Mononuclear cell (primary cell): ENCODE measurements at regions not wholly inside any gene's neighbourhood (a gene's known extent, or its start where the extent isn't known, plus 50 kb on each side); places are given as distances from the start of the nearest gene placed in this dataset.

ENCODE experiments used
- H3K27me3 ChIP-seq: 2 replicates; pipeline ENCODE4 v1.6.0; 2011; ENCODE audit warnings: low read length, control low read depth; ENCODE audit not compliant: insufficient read depth
- H3K4me1 ChIP-seq: 2 replicates; pipeline ENCODE4 v1.5.1; 2011; ENCODE audit warnings: mild to moderate bottlenecking, low read length, control low read depth; ENCODE audit not compliant: insufficient read depth
- H3K4me3 ChIP-seq: 2 replicates; pipeline ENCODE4 v1.5.1; 2011; ENCODE audit warnings: mild to moderate bottlenecking, low read length, moderate library complexity
- H3K9me3 ChIP-seq: 2 replicates; pipeline ENCODE4 v1.5.1; 2011; ENCODE audit warnings: low read depth, mild to moderate bottlenecking, control low read depth, low read length

DNA sequence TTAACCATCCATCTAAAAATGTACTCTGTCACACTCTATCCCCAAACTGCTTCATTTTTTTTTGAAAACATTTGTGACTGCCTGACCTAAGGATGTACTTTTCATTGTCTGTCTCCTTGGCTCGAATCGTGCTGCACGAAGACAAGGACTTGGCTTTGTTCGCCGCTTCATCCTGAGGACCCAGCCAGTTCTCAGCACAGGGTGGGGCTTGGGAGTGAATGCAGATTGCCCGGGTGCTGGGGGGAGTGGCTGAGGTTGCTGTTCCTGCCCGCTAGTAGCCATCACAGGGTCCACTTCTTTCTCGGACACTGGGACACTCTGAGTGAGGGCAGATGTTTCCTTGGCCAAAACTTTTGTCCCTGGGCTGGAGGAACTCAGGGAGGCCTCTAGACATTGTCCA, 70.1 kb upstream of the CLCN4 start:
- no peak overlapping the region for H3K4me3 ChIP-seq
- no peaks in the 10 kb centered on the region for H3K27me3 ChIP-seq
- H3K9me3 ChIP-seq, result no peaks in the 10 kb centered on the region
- H3K4me1 ChIP-seq, result peaks cover 17% of the 10 kb centered on the region

DNA sequence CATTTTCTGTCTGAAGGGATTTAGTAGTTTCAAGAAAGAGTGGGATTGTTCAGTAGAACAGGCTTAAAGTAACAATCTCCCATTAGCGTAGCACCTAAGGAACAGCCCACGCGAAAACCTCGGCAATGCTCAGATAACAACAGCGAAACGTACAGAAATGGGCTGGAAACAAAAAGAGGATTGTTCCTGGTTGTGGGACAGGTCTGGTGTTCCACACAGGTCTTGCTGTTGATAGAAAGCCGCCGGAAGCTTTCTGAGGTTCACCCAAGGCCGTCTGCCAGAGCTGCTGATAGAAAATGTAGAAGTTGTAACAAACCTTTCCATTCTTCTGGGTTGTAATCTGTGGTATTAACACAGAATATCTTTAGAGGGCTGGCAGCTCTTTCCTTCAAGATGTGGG, 69.4 kb upstream of the CLCN4 start:
- H3K4me3 ChIP-seq, result no peak overlapping the region
- H3K9me3 ChIP-seq, result no peaks in the 10 kb centered on the region
- H3K27me3 ChIP-seq, result no peaks in the 10 kb centered on the region
- H3K4me1 ChIP-seq, result peaks cover 17% of the 10 kb centered on the region

DNA sequence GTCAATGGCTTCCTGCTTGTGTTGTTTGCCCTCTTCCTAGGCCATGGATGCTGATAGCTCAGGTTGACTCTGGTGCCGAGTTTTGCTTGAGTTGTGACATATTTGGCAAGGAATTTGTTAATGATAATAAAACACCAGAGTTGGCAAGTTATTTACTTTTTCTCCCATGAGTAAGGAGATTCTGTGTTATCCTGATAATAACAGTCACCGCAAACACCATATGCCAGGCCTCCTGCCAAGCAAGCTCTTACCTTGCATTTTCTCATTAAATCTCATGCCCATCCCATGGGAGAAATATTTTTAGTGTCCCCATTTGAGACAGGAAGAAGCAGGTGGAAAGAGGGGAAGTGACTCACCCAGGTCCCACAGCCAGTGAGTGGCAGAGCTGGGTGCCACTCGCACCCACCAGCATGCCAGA, 67.4 kb upstream of the CLCN4 start:
- H3K27me3 ChIP-seq, result no peaks in the 10 kb centered on the region

DNA sequence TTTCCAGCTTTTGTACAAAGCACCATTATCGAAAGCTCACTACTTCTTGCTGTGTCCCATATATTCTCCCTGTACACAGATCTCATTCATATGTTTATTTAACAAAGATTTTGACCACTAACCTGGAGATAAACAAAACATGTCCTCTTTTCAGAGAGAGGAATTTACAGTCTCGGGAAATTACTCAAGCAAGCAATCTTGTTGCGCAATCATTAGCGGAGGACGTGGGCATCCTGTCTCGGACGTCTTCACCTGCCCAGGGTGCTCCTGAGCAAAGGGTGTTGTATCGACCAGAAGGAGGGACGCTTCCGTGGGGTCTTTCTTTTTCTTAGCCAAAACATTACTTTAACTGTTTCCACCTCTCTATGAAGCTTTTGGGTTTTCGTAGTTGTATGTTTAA, 66.5 kb upstream of the CLCN4 start:
- peaks cover 14% of the 10 kb centered on the region for H3K4me1 ChIP-seq
- no peak overlapping the region for H3K4me3 ChIP-seq
- no peaks in the 10 kb centered on the region for H3K27me3 ChIP-seq
- H3K9me3 ChIP-seq, result no peaks in the 10 kb centered on the region

More for the DNA sequence above, 67.4 kb upstream of the CLCN4 start:
- Histone ChIP-seq H3K4me3 (no peak overlapping the region), H3K9me3 (no peaks in the 10 kb centered on the region), H3K4me1 (peaks cover 17% of the 10 kb centered on the region)

DNA sequence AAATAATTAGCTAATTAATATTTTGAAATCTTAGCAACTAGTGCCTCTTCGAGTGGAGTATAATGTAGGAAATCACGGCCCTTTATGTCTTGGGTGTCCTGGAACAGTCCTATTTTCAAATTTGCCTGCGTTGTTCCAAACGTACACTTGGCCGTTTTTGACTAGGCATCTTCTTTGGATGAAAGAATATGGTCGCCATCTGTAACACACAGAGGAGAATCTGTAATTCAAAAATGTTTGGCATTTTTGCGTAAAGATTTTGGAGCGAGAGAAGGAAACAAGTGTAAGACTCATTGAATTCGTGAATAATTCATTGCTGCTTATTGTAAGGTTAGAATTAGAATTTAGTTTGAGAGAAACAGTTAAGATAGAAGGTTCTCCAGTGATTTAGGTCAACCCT, 61.5 kb upstream of the CLCN4 start:
- no peaks in the 10 kb centered on the region for H3K27me3 ChIP-seq
- peaks cover 14% of the 10 kb centered on the region for H3K4me1 ChIP-seq
- H3K4me3 ChIP-seq, result no peak overlapping the region
- no peaks in the 10 kb centered on the region for H3K9me3 ChIP-seq

DNA sequence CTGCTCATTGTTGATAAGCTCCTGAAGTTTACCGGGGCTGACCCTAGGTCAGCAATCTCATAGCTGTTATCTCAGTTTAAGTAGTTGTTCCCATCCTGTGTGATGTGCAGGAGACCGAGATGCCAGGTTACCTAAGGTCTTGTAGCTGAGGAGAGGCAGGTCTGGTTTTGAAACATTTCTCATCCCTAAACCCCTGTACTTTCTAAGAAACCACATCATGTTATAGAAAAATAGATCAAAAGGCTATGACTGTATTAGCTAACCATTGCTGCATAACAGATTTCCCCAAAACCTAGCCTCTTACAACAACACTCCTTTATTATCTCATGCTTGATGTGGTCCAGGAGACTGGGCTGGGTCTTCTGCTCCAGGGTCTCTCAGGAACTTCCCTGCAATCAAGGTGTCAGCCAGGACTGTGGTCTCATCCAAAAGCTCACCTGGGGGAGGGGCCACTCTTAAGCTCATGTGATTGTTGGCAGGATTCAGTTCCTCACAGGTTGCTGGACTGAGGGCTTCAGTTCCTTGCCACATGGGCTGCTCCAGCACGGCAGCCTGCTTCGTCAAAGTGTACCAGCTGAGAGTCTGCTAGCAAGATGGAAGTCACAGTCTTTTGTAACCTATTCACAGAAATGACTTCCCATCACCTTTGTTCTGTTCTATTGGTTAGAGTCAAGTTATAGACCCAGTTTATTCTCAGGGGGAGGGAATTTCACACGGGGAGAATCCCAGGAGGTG, 60.9 kb upstream of the CLCN4 start:
- H3K9me3 ChIP-seq, result no peaks in the 10 kb centered on the region
- no peak overlapping the region for H3K4me3 ChIP-seq
- no peaks in the 10 kb centered on the region for H3K27me3 ChIP-seq
- peaks cover 12% of the 10 kb centered on the region for H3K4me1 ChIP-seq

DNA sequence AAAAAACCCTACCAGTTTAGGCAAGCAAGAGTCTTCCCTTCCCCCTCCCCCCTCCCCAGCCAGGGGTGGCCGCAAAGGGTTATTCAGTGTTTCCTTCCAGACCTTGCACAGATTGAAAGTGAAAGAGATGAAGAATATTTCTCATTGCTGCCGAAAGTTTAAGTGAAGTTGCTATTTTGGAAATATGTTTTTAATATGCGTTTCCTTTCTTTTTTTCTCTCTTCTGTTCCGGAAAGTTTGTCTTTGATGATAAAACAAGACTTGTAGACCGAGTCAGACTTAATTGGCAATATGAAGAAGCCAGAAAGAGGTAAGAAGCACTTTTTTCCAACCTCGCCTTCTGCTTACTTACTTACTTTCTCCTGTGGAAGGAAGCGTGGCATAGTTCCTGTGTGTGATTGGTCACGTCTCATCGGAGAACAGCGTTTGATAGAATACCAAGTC, 58.5 kb upstream of the CLCN4 start:
- no peaks in the 10 kb centered on the region for H3K9me3 ChIP-seq
- no peaks in the 10 kb centered on the region for H3K27me3 ChIP-seq
- H3K4me3 ChIP-seq, result peak overlapping the region; percentile 44
- H3K4me1 ChIP-seq, result peaks cover 12% of the 10 kb centered on the region

DNA sequence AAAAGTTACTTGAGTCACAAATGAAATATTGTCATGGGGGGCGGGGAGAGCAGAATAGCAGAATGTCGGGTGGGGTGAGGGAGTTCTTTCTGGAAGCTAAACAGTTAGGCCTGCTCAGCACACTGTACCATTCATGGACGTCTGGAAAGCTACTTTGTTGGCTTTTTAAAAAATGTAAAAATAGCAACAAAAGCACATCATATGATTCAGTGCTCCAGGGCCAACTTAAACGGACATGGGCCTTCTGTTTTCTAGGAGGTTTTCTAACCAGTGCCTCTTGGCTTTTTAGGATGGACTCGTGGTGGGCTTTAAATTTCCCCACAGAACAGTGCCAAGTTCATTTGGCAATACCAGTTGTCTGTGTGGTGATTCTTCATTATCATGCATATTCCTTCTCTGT, 57.4 kb upstream of the CLCN4 start:
- Histone ChIP-seq H3K27me3 (no peaks in the 10 kb centered on the region), H3K4me1 (peaks cover 12% of the 10 kb centered on the region), H3K4me3 (no peak overlapping the region), H3K9me3 (no peaks in the 10 kb centered on the region)

DNA sequence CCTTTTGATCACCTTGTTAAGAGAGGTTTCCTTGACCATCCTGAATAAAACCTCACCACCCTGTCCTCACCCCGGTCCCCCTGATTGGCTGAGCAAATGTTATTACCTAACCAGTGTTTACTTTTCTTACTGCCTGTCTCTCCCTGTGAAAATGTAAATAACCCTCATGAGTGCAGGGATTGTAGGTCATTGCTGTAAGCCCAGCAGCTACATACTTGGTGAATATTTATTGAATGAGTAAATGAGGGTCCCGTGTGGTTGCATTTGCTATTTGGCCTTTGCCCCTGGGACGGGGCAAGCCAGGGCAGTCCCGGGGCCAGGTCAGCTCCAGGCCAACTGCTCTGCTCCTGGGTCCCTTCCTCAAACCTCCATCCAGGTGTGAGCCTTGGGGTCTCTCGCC, 55.5 kb upstream of the CLCN4 start:
- Histone ChIP-seq H3K27me3 (no peaks in the 10 kb centered on the region), H3K4me3 (no peak overlapping the region), H3K9me3 (no peaks in the 10 kb centered on the region), H3K4me1 (peaks cover 15% of the 10 kb centered on the region)

DNA sequence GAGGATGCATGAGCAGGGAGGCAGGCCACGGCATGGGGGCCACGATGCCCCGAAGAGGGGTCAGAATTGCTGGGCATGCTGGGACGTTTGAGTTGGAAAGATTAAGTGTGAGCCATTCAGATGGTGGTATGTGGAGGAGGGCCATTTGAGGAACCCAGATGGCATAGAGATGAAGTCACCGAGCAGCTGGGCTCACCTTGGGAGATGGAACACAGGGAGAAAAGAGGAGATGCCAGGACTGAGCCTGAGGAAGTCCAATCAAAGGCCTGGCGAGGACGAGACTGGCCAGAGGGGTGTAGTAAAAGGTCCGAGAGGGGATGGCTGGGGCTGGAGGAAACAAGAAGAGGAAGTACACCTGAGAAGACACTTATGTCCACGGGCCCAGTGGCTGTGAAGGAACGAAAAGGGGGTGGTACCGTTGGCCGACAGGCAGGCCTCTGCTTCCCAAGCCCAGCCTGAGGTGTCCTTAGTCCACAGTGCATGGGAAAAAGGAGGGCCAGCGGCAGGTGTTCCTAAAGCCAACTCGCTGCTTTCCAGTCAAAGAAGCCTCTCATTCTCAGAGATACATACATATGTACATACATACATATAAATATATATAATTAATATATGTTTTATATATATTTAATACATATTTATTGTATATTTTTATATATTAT, 54.6 kb upstream of the CLCN4 start:
- Histone ChIP-seq H3K4me1 (peaks cover 18% of the 10 kb centered on the region), H3K27me3 (no peaks in the 10 kb centered on the region), H3K9me3 (no peaks in the 10 kb centered on the region), H3K4me3 (no peak overlapping the region)

DNA sequence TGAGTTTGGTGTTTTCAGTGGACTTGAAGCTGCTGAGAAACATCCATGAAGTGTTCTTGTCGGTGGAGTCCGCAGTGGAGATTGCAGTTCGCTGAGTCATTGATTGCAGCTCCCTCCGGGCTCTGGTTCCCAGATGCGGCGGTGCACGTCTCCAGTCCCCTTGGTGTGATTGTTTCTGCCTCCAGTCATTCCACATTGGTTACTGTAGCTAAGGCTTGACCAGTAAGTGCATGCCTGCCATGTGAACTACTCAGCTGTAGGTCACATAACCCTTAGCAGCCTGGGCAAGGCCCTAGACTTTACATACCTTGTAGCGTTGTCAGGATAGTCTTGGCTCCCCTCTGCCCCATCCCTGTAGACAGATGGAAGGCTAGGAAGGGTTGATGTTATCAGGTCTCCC, 53.8 kb upstream of the CLCN4 start:
- Histone ChIP-seq H3K9me3 (no peaks in the 10 kb centered on the region), H3K4me3 (no peak overlapping the region), H3K27me3 (no peaks in the 10 kb centered on the region), H3K4me1 (peaks cover 17% of the 10 kb centered on the region)

DNA sequence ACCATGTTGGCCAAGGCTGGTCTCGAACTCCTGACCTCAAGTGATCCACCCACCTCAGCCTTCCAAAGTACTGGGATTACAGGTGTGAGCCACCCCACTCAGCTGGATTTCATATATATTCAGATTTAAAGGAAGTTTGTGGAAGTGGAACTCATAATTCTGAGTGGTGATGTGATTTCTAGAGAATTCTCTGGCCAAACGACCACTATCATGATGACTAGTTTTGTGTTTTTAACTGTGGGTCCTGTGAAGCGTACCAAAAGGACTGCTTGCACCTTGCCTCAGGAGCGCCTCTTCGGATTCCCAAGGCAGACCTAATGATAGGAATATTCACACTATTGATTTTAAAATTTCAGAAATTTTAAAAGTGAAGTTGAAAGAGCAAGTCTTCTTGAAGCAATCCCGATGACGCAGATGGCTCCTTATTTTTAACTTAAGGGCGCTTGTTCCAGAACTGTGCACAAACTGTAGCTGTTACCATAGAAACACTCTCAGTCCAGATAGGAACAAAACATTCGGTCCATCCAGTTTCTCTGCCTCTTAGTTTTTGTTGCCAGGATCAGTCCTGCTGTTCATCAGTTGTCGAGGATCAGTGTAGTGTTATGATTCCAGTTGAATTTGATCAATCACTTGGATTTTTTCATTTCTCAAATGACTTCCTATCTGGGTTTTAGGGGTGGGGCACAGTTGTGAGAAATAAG, 51.7 kb upstream of the CLCN4 start:
- Histone ChIP-seq H3K4me1 (peaks cover 29% of the 10 kb centered on the region), H3K27me3 (no peaks in the 10 kb centered on the region), H3K4me3 (no peak overlapping the region), H3K9me3 (no peaks in the 10 kb centered on the region)

DNA sequence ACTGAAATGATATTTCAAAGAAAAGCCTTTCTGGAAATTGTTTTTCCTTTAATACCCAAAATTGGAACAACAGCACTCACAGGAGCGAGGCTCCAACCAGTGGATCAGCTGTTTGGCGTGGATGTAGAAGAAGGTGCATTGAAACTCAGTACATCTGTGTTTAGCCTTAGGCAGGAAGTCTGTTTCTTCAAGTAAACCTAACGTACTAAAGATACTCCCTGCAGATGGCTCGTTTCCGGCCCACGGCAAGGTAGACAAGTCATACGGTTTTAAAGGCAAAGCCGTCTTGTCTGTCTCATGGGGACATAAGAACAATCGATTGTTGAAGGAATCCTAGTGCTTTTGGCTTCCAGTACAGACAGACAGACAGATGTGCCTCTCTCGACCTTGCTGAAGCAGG, 50.0 kb upstream of the CLCN4 start:
- Histone ChIP-seq H3K4me3 (no peak overlapping the region), H3K4me1 (peaks cover 46% of the 10 kb centered on the region), H3K27me3 (no peaks in the 10 kb centered on the region), H3K9me3 (no peaks in the 10 kb centered on the region)
